ENCODE measurements at regions not wholly inside any gene's neighbourhood (a gene's known extent, or its start where the extent isn't known, plus 50 kb on each side); places are given as distances from the start of the nearest gene placed in this dataset.

DNA sequence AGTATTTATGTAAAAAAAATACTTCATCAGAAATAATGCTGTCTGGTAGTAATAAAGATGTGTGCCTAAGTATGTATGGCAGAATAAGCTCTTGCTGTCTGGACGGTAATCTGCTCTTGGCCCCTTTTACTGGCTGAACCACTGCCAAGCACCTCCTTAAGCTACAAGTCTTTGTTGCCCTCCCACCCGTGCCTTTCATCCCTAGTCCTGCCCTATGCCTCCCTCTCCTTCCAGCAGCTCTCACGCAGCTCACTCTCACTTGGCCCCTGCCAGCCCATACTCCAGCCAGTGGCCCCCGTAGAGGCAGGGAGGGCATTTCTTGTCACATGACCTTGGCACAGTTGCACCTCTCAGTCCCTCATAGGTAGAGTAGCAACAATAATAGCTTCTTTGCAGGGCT, 54.5 kb upstream of the NPAS2 start:
- DNase-seq, result no peak

DNA sequence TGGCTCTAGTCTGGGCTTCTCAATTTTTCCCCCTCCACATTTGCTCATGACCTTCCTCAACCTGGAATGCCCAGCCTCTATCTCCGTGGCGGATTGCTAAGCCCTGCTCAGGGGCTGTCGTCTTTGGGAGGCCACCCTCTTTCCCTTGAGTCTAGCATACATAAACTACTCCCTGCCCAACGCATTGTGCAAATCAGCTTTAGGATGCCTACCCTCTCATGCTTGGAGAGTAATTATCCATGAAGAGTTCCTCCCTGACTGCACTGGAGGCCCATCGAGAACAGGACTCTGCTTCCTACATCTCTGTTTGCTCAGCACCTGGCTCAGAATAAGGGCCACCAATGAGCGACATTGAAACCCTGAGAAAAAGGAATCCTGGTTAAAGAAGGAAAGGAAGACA, 53.7 kb upstream of the NPAS2 start:
- DNase-seq, result no peak

DNA sequence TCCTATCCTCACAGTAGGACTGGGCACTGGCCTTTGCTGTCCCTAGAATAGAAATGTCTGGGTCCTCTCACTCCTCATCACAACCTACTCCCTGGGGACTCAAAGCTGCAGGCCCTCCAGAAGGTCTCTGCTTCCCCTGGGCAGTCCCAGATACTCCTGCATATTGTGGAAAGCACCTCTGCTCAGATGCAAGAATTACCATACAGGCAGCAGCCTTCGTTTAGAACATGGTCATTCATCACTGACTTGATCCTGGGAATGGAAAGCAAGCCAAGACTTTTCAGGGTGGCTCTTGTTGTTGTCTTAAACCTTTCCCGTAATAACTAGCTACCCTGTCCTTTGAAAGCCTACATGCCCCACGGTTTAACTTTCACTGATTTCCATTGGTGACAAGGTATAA, 53.1 kb upstream of the NPAS2 start:
- no peak for DNase-seq

DNA sequence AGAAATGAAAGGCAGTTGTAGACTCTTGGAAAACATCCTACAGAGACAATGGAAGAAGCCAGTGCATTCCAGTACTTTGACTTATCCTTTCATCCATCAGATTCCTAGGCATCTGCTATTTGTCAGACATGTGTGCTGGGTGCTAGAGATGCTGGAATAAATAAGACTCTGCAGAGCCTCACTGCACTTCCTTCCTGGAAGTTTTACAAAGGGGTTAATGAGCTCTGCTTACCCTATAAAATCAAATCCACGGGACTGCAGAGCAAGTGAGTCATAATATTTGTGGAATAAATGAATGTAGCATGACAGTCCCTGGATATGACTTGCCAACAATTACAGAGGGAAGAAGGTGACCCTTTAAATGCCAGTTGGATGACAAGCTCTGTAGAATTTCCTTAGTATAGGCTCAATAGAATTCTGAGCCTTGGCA, 52.7 kb upstream of the NPAS2 start:
- DNase-seq, result no peak

DNA sequence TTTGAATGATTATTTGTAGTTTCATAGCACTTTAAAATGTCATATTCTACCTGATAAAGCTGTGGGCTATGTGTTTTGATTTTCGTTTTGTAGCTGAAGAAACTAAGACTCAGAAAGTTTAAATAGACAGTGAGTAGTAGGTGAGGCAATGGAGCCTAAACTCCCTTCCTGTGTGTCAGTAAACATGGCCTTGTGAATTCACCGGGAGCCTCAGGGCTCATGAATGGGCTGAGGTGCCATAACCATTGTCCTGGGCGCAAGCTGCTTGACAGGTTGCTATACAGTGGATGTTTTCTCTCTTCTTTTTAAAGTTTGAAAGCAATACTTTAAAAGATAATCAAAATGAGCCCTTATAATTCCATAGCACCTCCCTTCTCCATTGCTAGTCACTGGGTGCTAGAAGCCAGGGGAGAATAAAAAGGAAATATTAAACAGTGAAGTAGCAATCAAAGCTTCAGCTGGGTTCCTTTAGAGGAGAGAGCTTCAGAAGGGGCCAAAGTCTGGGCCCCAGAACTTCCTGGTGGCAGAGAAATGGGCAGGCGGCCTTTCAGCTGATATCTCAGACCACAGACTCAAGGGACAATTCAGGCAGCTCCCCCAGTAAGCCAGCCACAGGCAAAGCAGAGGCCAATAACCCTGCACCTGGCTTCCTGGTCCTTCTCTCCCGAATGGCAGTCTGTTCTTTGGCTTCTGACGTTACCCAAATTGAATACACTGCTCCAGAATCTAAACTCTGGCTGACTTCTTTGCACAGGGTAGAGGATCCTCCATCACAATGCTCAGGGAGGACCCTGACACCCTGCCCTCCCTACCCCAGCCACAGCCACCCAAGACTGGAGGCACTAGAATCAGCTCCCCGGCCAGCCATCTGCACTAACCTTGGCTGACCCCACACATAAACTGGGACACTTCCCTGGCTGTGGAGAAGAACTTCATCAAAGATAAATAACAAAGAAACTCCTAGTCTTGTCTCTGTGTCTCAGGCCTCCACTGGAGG, 51.8 kb upstream of the NPAS2 start:
- DNase-seq, result no peak
